T-helper 2 cell treated with Interferon-gamma antibody and Interleukin-4, amounts not matched to agents 5 μg/mL and 100 μg/mL, for 36 hours (primary cell): ENCODE measurements at regions not wholly inside any gene's neighbourhood (a gene's known extent, or its start where the extent isn't known, plus 50 kb on each side); places are given as distances from the start of the nearest gene placed in this dataset.

Experiments
- DNase-seq: peaks from one replicate; pipeline ENCODE4 v3.0.0; 2021; ENCODE audit warnings: low spot score
- H3K27ac Mint-ChIP-seq: one replicate; pipeline ENCODE4 v1.8.0; 2021; ENCODE audit warnings: mild to moderate bottlenecking, mixed read lengths
- H3K27me3 Mint-ChIP-seq: one replicate; pipeline ENCODE4 v1.8.0; 2021; ENCODE audit warnings: low read depth, mixed read lengths
- H3K36me3 Mint-ChIP-seq: one replicate; pipeline ENCODE4 v1.8.0; 2021; ENCODE audit warnings: low read depth, mixed read lengths
- H3K4me1 Mint-ChIP-seq: one replicate; pipeline ENCODE4 v1.8.0; 2021; ENCODE audit warnings: low read depth, mixed read lengths
- H3K4me3 Mint-ChIP-seq: one replicate; pipeline ENCODE4 v1.8.0; 2022; ENCODE audit warnings: mild to moderate bottlenecking, moderate library complexity, mixed read lengths
- H3K9me3 Mint-ChIP-seq: one replicate; pipeline ENCODE4 v1.8.0; 2021; ENCODE audit warnings: mixed read lengths

DNA sequence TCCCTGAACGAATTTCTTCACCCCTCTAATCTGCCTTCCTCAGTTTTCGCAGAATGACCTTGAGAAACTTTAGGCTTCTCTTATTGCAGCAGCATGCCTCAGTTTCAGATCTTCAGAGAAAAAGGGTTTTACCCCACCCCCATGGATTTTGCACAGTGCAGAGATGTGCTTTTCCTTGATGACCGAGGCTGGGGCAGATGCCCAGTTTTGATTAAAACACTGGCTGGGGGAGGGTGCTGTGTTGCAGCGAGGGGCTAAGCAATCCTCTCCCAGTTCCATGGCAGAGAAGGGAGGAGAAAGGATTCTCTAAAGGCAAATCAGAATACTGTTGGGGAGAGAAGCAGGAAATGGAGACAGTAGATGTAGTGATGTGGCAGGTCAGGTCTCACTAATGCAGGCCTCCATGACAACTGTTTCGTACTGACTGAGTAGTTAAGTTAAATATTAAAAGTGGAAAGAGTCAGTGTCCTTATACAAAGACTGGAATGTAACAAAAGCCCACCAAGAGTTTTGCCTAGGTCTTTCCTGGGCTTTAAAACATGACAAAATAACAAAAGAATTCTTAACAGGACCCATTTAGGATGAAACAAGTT lies 50.8 kb upstream of the PDZD8 start:
- H3K36me3 Mint-ChIP-seq = no peaks in the 10 kb centered on the region
- no peak for DNase-seq
- H3K27ac Mint-ChIP-seq = no peak overlapping the region
- H3K27me3 Mint-ChIP-seq = no peaks in the 10 kb centered on the region
- H3K9me3 Mint-ChIP-seq = no peaks in the 10 kb centered on the region
- no peaks in the 10 kb centered on the region for H3K4me1 Mint-ChIP-seq
- no peak overlapping the region for H3K4me3 Mint-ChIP-seq

DNA sequence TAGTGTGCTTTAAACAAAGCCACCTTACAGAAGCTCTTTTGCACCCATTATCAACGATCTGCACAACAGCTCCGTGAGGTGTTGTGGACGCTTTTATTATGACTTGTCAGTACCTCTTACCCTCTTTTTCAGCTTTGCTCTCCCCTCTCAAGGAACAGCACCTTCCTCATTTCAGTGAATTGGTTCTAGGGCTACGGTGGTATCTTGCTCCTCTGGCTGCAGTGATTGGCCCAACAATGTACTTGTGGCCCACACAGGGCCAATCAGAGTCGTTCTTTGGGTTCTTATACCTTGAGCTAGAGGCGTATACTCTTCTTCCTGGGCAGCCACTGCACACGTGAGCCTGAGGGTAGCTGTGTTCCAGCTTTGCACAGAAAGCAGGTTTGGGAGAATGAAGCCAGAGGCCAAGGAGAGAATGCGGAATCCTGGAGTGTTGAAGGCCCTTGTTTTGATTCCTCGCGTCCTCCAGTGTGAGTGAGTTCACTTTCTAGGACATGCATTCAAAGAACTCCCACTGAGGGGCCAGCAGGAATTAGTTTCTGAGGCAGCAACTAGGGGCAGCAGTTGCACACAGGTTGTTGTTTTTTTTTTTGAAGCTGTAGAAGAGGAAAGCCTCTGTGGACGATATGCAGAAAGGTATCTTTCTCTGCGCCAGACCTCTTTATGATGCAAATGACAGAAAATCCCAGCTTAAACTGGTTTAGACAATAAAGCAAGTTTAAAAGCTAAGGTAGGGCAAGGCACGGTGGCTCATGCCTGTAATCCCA lies 49.8 kb upstream of the PDZD8 start:
- Mint-ChIP-seq H3K9me3 (no peaks in the 10 kb centered on the region), H3K36me3 (no peaks in the 10 kb centered on the region), H3K27ac (no peak overlapping the region), H3K27me3 (no peaks in the 10 kb centered on the region), H3K4me3 (no peak overlapping the region), H3K4me1 (no peaks in the 10 kb centered on the region)
- no peak for DNase-seq
